D721Med (cell line): ENCODE measurements at regions not wholly inside any gene's neighbourhood (a gene's known extent, or its start where the extent isn't known, plus 50 kb on each side); places are given as distances from the start of the nearest gene placed in this dataset.

Experiments used
- DNase-seq: peaks from one replicate; pipeline ENCODE4 v3.0.0; 2011; ENCODE audit warnings: low spot score; ENCODE audit not compliant: insufficient read length
- FAIRE-seq: peaks from 2 replicates; lab custom pipeline; 2011; peaks lifted over from hg19 to GRCh38; lab: Jason Lieb, UNC
- CTCF ChIP-seq: IDR thresholded peaks from 2 replicates; pipeline ENCODE4 v1.5.1; 2012; ENCODE audit warnings: mild to moderate bottlenecking, control low read depth; ENCODE audit not compliant: insufficient read depth; ENCODE audit errors: missing control alignments

GRCh38 chr5:74361406-74362358 is 278.8 kb downstream of the ENC1 start:
- TF ChIP-seq CTCF: no peak
- DNase-seq: no peak
- FAIRE-seq: no peak

- TF ChIP-seq CTCF: no peak
- FAIRE-seq: no peak
- DNase-seq: no peak
Observed at GRCh38 chr5:74360535-74361210, 279.9 kb downstream of the ENC1 start.

- no peak for TF ChIP-seq CTCF
- DNase-seq (no peak), FAIRE-seq (no peak)
Observed at GRCh38 chr5:74357827-74358226, 282.7 kb downstream of the ENC1 start.

- no peak for TF ChIP-seq CTCF
- FAIRE-seq (no peak), DNase-seq (no peak)
Observed at GRCh38 chr5:74356009-74356695, 284.4 kb downstream of the ENC1 start.

GRCh38 chr5:74355041-74355824 is 285.3 kb downstream of the ENC1 start:
- no peak for TF ChIP-seq CTCF
- no peak for DNase-seq
- FAIRE-seq: no peak

- no peak for FAIRE-seq
- no peak for DNase-seq
- no peak for TF ChIP-seq CTCF
Observed at GRCh38 chr5:74352256-74352655, 288.3 kb downstream of the ENC1 start.
